ENCODE measurements at regions not wholly inside any gene's neighbourhood (a gene's known extent, or its start where the extent isn't known, plus 50 kb on each side); places are given as distances from the start of the nearest gene placed in this dataset.

- 53% methylated on average over 7 of the region's 10 CpGs for WGBS (ENCODE audit: insufficient coverage, low coverage, low lambda C conversion rate, missing lambda C conversion rate)
- DNase-seq (no peak), ATAC-seq (no peak)
- Histone ChIP-seq H3K4me3 (no peak overlapping the region), H3K27me3 (no peaks in the 10 kb centered on the region), H3K27ac (no peak overlapping the region), H3K9me3 (no peaks in the 10 kb centered on the region), H3K4me1 (no peaks in the 10 kb centered on the region), H3K36me3 (no peaks in the 10 kb centered on the region)
- TF ChIP-seq POLR2A (IDR thresholded peaks at IDR 0.05) = no peak
- no peak for TF ChIP-seq CTCF (IDR thresholded peaks at IDR 0.05)
- intact Hi-C loops (cut with DNase I) = no loop called here
These were observed 275.7 kb upstream of the C1orf174 start for GRCh38 chr1:4175566-4176405.

DNA sequence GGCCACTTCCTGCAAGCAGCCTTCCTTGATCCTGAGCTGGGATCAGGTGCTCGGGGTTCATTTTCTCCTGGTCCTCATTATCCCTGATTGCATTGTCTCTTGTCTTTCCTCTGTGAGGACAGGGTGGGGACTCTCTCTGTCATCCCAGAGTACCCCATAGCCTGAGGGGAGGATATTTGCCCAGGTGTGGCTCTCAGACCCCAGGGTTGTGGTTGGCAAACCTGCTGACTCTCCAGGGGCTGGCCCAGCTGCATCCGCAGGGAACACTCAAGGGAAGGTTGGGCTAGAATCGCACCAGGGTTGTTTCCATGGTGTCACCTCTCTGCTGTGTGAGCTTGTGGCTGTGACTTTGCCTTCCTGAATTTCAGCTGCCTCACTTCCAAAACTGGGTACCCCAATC is 276.8 kb upstream of the C1orf174 start:
- no peak overlapping the region for H3K27ac ChIP-seq
- H3K4me1 ChIP-seq = no peaks in the 10 kb centered on the region
- 69% methylated on average over 3 of the region's 3 CpGs for WGBS (ENCODE audit: insufficient coverage, low coverage, low lambda C conversion rate, missing lambda C conversion rate)
- no peaks in the 10 kb centered on the region for H3K9me3 ChIP-seq
- no peak overlapping the region for H3K4me3 ChIP-seq
- ATAC-seq = no peak
- no peak for TF ChIP-seq POLR2A (IDR thresholded peaks at IDR 0.05)
- no peak for TF ChIP-seq CTCF (IDR thresholded peaks at IDR 0.05)
- H3K36me3 ChIP-seq = no peaks in the 10 kb centered on the region
- intact Hi-C loops (cut with DNase I) = no loop called here
- DNase-seq = no peak
- H3K27me3 ChIP-seq = no peaks in the 10 kb centered on the region

GRCh38 chr1:4177425-4178150 is 277.5 kb upstream of the C1orf174 start:
- Histone ChIP-seq H3K27ac (no peak overlapping the region), H3K36me3 (no peaks in the 10 kb centered on the region), H3K27me3 (no peaks in the 10 kb centered on the region), H3K4me1 (no peaks in the 10 kb centered on the region), H3K9me3 (no peaks in the 10 kb centered on the region), H3K4me3 (no peak overlapping the region)
- no peak for TF ChIP-seq POLR2A (IDR thresholded peaks at IDR 0.05)
- no peak for TF ChIP-seq CTCF (IDR thresholded peaks at IDR 0.05)
- WGBS (ENCODE audit: insufficient coverage, low coverage, low lambda C conversion rate, missing lambda C conversion rate) = 71% methylated on average over 8 of the region's 21 CpGs
- ATAC-seq = no peak
- intact Hi-C loops (cut with DNase I) = no loop called here
- no peak for DNase-seq

DNA sequence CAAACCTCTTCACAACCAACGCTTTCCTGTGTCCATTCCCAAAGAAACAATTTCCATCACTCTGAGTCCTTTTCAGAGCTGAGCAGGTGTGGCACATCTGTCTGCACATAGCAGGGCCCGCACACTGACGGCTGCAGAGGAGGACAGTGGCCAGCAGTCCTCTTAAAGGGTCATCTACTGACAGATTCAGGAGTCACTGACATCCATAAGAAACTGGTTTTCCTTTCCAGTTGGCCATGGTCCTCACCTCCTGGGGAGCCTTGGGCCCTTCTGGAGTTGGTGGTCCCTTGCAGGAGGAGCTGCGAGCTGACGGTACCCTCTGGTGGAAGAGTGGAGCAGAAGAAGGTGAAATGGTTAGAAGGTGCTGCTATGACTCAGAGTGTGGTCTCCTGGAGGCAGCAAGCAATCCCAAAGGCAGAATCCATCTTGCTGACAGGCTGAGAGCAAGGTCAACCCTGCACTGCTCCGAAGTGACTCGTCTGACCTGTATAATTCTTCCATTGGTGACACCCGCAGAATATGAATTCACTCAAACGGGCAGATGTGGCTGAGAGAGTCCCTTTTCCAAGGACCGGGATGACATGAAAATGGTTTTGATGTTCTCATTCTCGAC is 278.5 kb upstream of the C1orf174 start:
- Histone ChIP-seq H3K27ac (no peak overlapping the region), H3K4me1 (no peaks in the 10 kb centered on the region), H3K27me3 (no peaks in the 10 kb centered on the region), H3K36me3 (no peaks in the 10 kb centered on the region), H3K9me3 (no peaks in the 10 kb centered on the region), H3K4me3 (no peak overlapping the region)
- 54% methylated on average over 7 of the region's 11 CpGs for WGBS (ENCODE audit: insufficient coverage, low coverage, low lambda C conversion rate, missing lambda C conversion rate)
- intact Hi-C loops (cut with DNase I) = no loop called here
- no peak for TF ChIP-seq CTCF (IDR thresholded peaks at IDR 0.05)
- no peak for TF ChIP-seq POLR2A (IDR thresholded peaks at IDR 0.05)
- DNase-seq = no peak
- ATAC-seq = no peak

Data from right lobe of liver (tissue), 6 donors.